EH (cell line): ENCODE measurements at regions not wholly inside any gene's neighbourhood (a gene's known extent, or its start where the extent isn't known, plus 50 kb on each side); places are given as distances from the start of the nearest gene placed in this dataset.
"Not testable (repeated sequence)": the region's sequence is repeated elsewhere in the genome, so short reads cannot be mapped to it uniquely, and the experiment has no call there.

Experiments
- DNase-seq: peaks from one replicate; pipeline ENCODE4 v3.0.0-alpha.2; 2015; ENCODE audit warnings: low read depth

GRCh38 chr12:65728848-65729793 lies 95.2 kb upstream of the HMGA2 start:
- peak; percentile 33 for DNase-seq

GRCh38 chr12:65731771-65732170 lies 92.5 kb upstream of the HMGA2 start:
- no peak for DNase-seq

- DNase-seq, result not testable (repeated sequence)
Measured at GRCh38 chr12:65733643-65734042, 90.6 kb upstream of the HMGA2 start.

GRCh38 chr12:65734226-65734625 lies 90.1 kb upstream of the HMGA2 start:
- no peak for DNase-seq

- no peak for DNase-seq
Measured at GRCh38 chr12:65739606-65740005, 84.7 kb upstream of the HMGA2 start.

- DNase-seq, result peak; percentile 28
Measured at GRCh38 chr12:65740506-65740872, 83.8 kb upstream of the HMGA2 start.

GRCh38 chr12:65740873-65741600 lies 83.2 kb upstream of the HMGA2 start:
- peak; percentile 81 for DNase-seq

- peak; percentile 65 for DNase-seq
Measured at GRCh38 chr12:65741656-65742017, 82.6 kb upstream of the HMGA2 start.

GRCh38 chr12:65742018-65743010 lies 82.0 kb upstream of the HMGA2 start:
- peak; percentile 59 for DNase-seq

GRCh38 chr12:65744236-65744840 lies 79.9 kb upstream of the HMGA2 start:
- not testable (repeated sequence) for DNase-seq

- no peak for DNase-seq
Measured at GRCh38 chr12:65747338-65747737, 76.9 kb upstream of the HMGA2 start.

- DNase-seq, result no peak
Measured at GRCh38 chr12:65748332-65748731, 76.0 kb upstream of the HMGA2 start.

- no peak for DNase-seq
Measured at GRCh38 chr12:65754290-65754689, 70.0 kb upstream of the HMGA2 start.

- DNase-seq, result no peak
Measured at GRCh38 chr12:65754744-65755595, 69.3 kb upstream of the HMGA2 start.

GRCh38 chr12:65755596-65755978 lies 68.7 kb upstream of the HMGA2 start:
- no peak for DNase-seq

- no peak for DNase-seq
Measured at GRCh38 chr12:65756267-65756666, 68.0 kb upstream of the HMGA2 start.

- peak; percentile 6 for DNase-seq
Measured at GRCh38 chr12:65756956-65757511, 67.2 kb upstream of the HMGA2 start.

- no peak for DNase-seq
Measured at GRCh38 chr12:65758401-65758800, 65.9 kb upstream of the HMGA2 start.

GRCh38 chr12:65759735-65760134 lies 64.5 kb upstream of the HMGA2 start:
- DNase-seq, result no peak

GRCh38 chr12:65761301-65761700 lies 63.0 kb upstream of the HMGA2 start:
- no peak for DNase-seq
